GM23338 (cell line): ENCODE measurements at regions not wholly inside any gene's neighbourhood (a gene's known extent, or its start where the extent isn't known, plus 50 kb on each side); places are given as distances from the start of the nearest gene placed in this dataset.

Experiments
- ATAC-seq: fragments of 200-7000 bp; cut with Tn5 transposase; 3 replicates; pipeline ENCODE4 v1.9.1; 2020
- DNase-seq: peaks from one replicate; pipeline ENCODE4 v3.0.0-alpha.2; 2015; ENCODE audit warnings: low spot score
- H2AFZ ChIP-seq: fragments of 200-600 bp; sonication (generic); 2 replicates; pipeline ENCODE4 v1.8.0; 2016; ENCODE audit warnings: antibody characterized with exemption, mild to moderate bottlenecking, moderate library complexity
- H3F3A ChIP-seq: fragments of 200-600 bp; sonication (generic); replicated peaks from 2 replicates; pipeline ENCODE4 v1.8.0; 2017; ENCODE audit warnings: antibody characterized with exemption, mixed run types, low read depth
- H3K27ac ChIP-seq: fragments of 200-600 bp; sonication (generic); 2 replicates; pipeline ENCODE4 v1.6.1; 2016; ENCODE audit warnings: low read depth
- H3K27me3 ChIP-seq: fragments of 200-600 bp; sonication (generic); 2 replicates; pipeline ENCODE4 v1.8.0; 2016; ENCODE audit warnings: mild to moderate bottlenecking, mixed run types, moderate library complexity; ENCODE audit not compliant: insufficient read depth
- H3K36me3 ChIP-seq: fragments of 200-600 bp; sonication (generic); 2 replicates; pipeline ENCODE4 v1.8.0; 2016; ENCODE audit warnings: mild to moderate bottlenecking; ENCODE audit not compliant: insufficient read depth
- H3K4me1 ChIP-seq: fragments of 200-600 bp; sonication (generic); 2 replicates; pipeline ENCODE4 v1.8.0; 2016; ENCODE audit warnings: mild to moderate bottlenecking, moderate library complexity; ENCODE audit not compliant: insufficient read depth
- H3K4me2 ChIP-seq: fragments of 200-600 bp; sonication (generic); 2 replicates; pipeline ENCODE4 v1.7.1; 2017; ENCODE audit warnings: mixed run types
- H3K4me3 ChIP-seq: fragments of 200-600 bp; sonication (generic); 2 replicates; pipeline ENCODE4 v1.6.1; 2016; ENCODE audit warnings: mixed run types
- H3K79me2 ChIP-seq: fragments of 200-600 bp; sonication (generic); replicated peaks from 2 replicates; pipeline ENCODE4 v1.8.0; 2017; ENCODE audit warnings: mild to moderate bottlenecking; ENCODE audit not compliant: insufficient read depth
- H3K9me2 ChIP-seq: fragments of 200-600 bp; sonication (generic); 2 replicates; pipeline ENCODE4 v1.8.0; 2017; ENCODE audit not compliant: insufficient read depth
- H4K20me1 ChIP-seq: fragments of 200-600 bp; sonication (generic); replicated peaks from 2 replicates; pipeline ENCODE4 v1.8.0; 2017; ENCODE audit warnings: mild to moderate bottlenecking; ENCODE audit not compliant: insufficient read depth
- H3K27ac Mint-ChIP-seq: 2 replicates; pipeline ENCODE4 v1.8.0; 2020; ENCODE audit warnings: inconsistent platforms, mild to moderate bottlenecking, moderate library complexity, mixed read lengths
- H3K27me3 Mint-ChIP-seq: 3 replicates; pipeline ENCODE4 v1.8.0; 2022; ENCODE audit warnings: low read depth, mild to moderate bottlenecking, moderate library complexity, mixed read lengths, inconsistent platforms; ENCODE audit not compliant: insufficient read depth, poor library complexity
- H3K36me3 Mint-ChIP-seq: 3 replicates; pipeline ENCODE4 v1.8.0; 2021; ENCODE audit warnings: low read depth, mild to moderate bottlenecking, inconsistent platforms, moderate library complexity, mixed read lengths
- H3K4me1 Mint-ChIP-seq: 3 replicates; pipeline ENCODE4 v1.8.0; 2020; ENCODE audit warnings: mild to moderate bottlenecking, inconsistent platforms, mixed read lengths
- H3K4me3 Mint-ChIP-seq: 3 replicates; pipeline ENCODE4 v1.8.0; 2021; ENCODE audit warnings: moderate library complexity, mild to moderate bottlenecking, inconsistent platforms, mixed read lengths
- H3K9me3 Mint-ChIP-seq: 3 replicates; pipeline ENCODE4 v1.8.0; 2020; ENCODE audit warnings: moderate library complexity, mild to moderate bottlenecking, inconsistent platforms, mixed read lengths
- CREB1 ChIP-seq: fragments of 250-450 bp; sonication (Bioruptor Pico); IDR thresholded peaks from 2 replicates; pipeline ENCODE4 v1.5.0; 2020; ENCODE audit warnings: low read depth, mild to moderate bottlenecking, moderate library complexity
- ETS1 ChIP-seq: IDR thresholded peaks from 2 replicates; pipeline ENCODE4 v1.6.1; 2016; ENCODE audit warnings: antibody characterized with exemption
- EZH2phosphoT487 ChIP-seq: fragments of 200-600 bp; sonication (generic); IDR thresholded peaks from one replicate; pipeline ENCODE4 v1.8.1; 2018; ENCODE audit warnings: antibody characterized with exemption; ENCODE audit not compliant: unreplicated experiment
- JUNB ChIP-seq: IDR thresholded peaks from one replicate; pipeline ENCODE4 v1.6.1; 2016; ENCODE audit warnings: antibody characterized with exemption; ENCODE audit not compliant: unreplicated experiment
- NANOG ChIP-seq: IDR thresholded peaks from 2 replicates; pipeline ENCODE4 v1.6.1; 2016; ENCODE audit warnings: antibody characterized with exemption, borderline replicate concordance
- POLR2AphosphoS5 ChIP-seq: IDR thresholded peaks from 2 replicates; pipeline ENCODE4 v1.6.1; 2016; ENCODE audit warnings: antibody characterized with exemption, low read depth
- STAT1 ChIP-seq: IDR thresholded peaks from one replicate; pipeline ENCODE4 v1.6.1; 2016; ENCODE audit warnings: antibody characterized with exemption; ENCODE audit not compliant: unreplicated experiment
- ZNF114 ChIP-seq: fragments of 250-450 bp; sonication (Bioruptor Pico); IDR thresholded peaks from 2 replicates; pipeline ENCODE4 v1.5.0; 2020; ENCODE audit warnings: mild to moderate bottlenecking, moderate library complexity
- ZNF331 ChIP-seq: fragments of 250-450 bp; sonication (Bioruptor Pico); IDR thresholded peaks from 2 replicates; pipeline ENCODE4 v1.5.0; 2020; ENCODE audit warnings: low read depth, mild to moderate bottlenecking, moderate library complexity
- ZNF462 ChIP-seq: fragments of 250-450 bp; sonication (Bioruptor Pico); IDR thresholded peaks from 2 replicates; pipeline ENCODE4 v1.5.0; 2020; ENCODE audit warnings: mild to moderate bottlenecking, moderate library complexity

GRCh38 chr1:101482306-101482705 lies 245.5 kb downstream of the S1PR1 start (continued):
- TF ChIP-seq STAT1: no peak

GRCh38 chr1:101483982-101484688 lies 247.3 kb downstream of the S1PR1 start:
- no peaks in the 10 kb centered on the region for H3K36me3 ChIP-seq
- no peak overlapping the region for H3K4me2 ChIP-seq
- TF ChIP-seq NANOG (no peak), CREB1 (CRISPR knock-in tag) (no peak), ZNF114 (CRISPR knock-in tag) (no peak), POLR2AphosphoS5 (no peak), ETS1 (no peak), JUNB (no peak), EZH2phosphoT487 (no peak)
- no peaks in the 10 kb centered on the region for H3F3A ChIP-seq
- no peak overlapping the region for H2AFZ ChIP-seq
- no peak overlapping the region for H3K27ac ChIP-seq
- Mint-ChIP-seq H3K4me3 (no peak overlapping the region), H3K9me3 (peaks cover 3% of the 10 kb centered on the region; the same call in 1 of the 3 replicates), H3K27ac (no peak overlapping the region), H3K4me1 (peaks cover 10% of the 10 kb centered on the region), H3K27me3 (no peaks in the 10 kb centered on the region), H3K36me3 (no peaks in the 10 kb centered on the region)
- H3K79me2 ChIP-seq: no peaks in the 10 kb centered on the region
- peaks cover 11% of the 10 kb centered on the region for H3K9me2 ChIP-seq
- no peaks in the 10 kb centered on the region for H4K20me1 ChIP-seq
- no peak for DNase-seq
- ATAC-seq: no peak
- no peak overlapping the region for H3K4me3 ChIP-seq
- peaks cover 12% of the 10 kb centered on the region for H3K4me1 ChIP-seq
- no peaks in the 10 kb centered on the region for H3K27me3 ChIP-seq

GRCh38 chr1:101484689-101485338 lies 248.0 kb downstream of the S1PR1 start:
- no peak overlapping the region for H3K27ac Mint-ChIP-seq
- Histone ChIP-seq H3K27me3 (no peaks in the 10 kb centered on the region), H3K4me1 (peaks cover 12% of the 10 kb centered on the region), H4K20me1 (no peaks in the 10 kb centered on the region), H3K79me2 (no peaks in the 10 kb centered on the region), H3F3A (no peaks in the 10 kb centered on the region), H3K9me2 (peaks cover 10% of the 10 kb centered on the region), H2AFZ (no peak overlapping the region), H3K27ac (no peak overlapping the region), H3K4me3 (no peak overlapping the region), H3K36me3 (no peaks in the 10 kb centered on the region), H3K4me2 (no peak overlapping the region)
- no peaks in the 10 kb centered on the region for H3K27me3 Mint-ChIP-seq
- ATAC-seq: no peak
- H3K4me3 Mint-ChIP-seq: no peak overlapping the region
- H3K9me3 Mint-ChIP-seq: peaks cover 9% of the 10 kb centered on the region; the same call in 2 of the 3 replicates
- H3K36me3 Mint-ChIP-seq: no peaks in the 10 kb centered on the region; the same call in 2 of the 3 replicates
- H3K4me1 Mint-ChIP-seq: peaks cover 10% of the 10 kb centered on the region
- DNase-seq: no peak
- TF ChIP-seq ZNF114 (CRISPR knock-in tag): no peak
- TF ChIP-seq CREB1 (CRISPR knock-in tag): no peak
- TF ChIP-seq ZNF331 (CRISPR knock-in tag): no peak
- TF ChIP-seq POLR2AphosphoS5: no peak
- TF ChIP-seq NANOG: no peak
- TF ChIP-seq ETS1: no peak
- TF ChIP-seq ZNF462: no peak
- no peak for TF ChIP-seq STAT1
